IMR-90 (cell line): ENCODE measurements at regions not wholly inside any gene's neighbourhood (a gene's known extent, or its start where the extent isn't known, plus 50 kb on each side); places are given as distances from the start of the nearest gene placed in this dataset.

Source experiments
- ATAC-seq: fragments of 200-7000 bp; cut with Tn5 transposase; 2 replicates; pipeline ENCODE4 v1.9.1; 2020; ENCODE audit warnings: low read depth, mild to moderate bottlenecking, moderate library complexity
- BruUV-seq: library from RNA; stranded (reverse); fragments of 400-500 nt; replicated peaks from 2 replicates; lab custom pipeline; 2021; lab: Mats Ljungman, UMichigan
- CTCF ChIA-PET: fragments of 300-600 bp; formaldehyde crosslinking; extraction: SDS; loops from one replicate; lab custom pipeline; 2021; ENCODE audit warnings: antibody characterized with exemption; lab: Yijun Ruan, JAX
- POLR2A ChIA-PET: fragments of 300-600 bp; sonication (Branson Sonifier 250); formaldehyde crosslinking; loops from one replicate; lab custom pipeline; 2022; ENCODE audit warnings: antibody characterized with exemption; ENCODE audit not compliant: unreplicated experiment; lab: Charles Lee
- DNase-seq: peaks from one replicate; pipeline ENCODE4 v3.0.0; 2013
- H2AFZ ChIP-seq: replicated peaks from 2 replicates; pipeline ENCODE3; 2013; ENCODE audit warnings: low read length, mild to moderate bottlenecking; ENCODE audit not compliant: poor library complexity
- H2AK5ac ChIP-seq: 2 replicates; pipeline ENCODE4 v1.6.1; 2013; ENCODE audit warnings: low read depth, low read length, inconsistent platforms
- H2AK9ac ChIP-seq: replicated peaks from 2 replicates; pipeline ENCODE3; 2013; ENCODE audit warnings: mild to moderate bottlenecking, low read depth, low read length, moderate library complexity; ENCODE audit not compliant: poor library complexity
- H2BK120ac ChIP-seq: 2 replicates; pipeline ENCODE4 v1.6.1; 2013; ENCODE audit warnings: low read depth, low read length, inconsistent platforms
- H2BK15ac ChIP-seq: 3 replicates; pipeline ENCODE4 v1.6.1; 2013; ENCODE audit warnings: low read depth, low read length, inconsistent platforms
- H2BK20ac ChIP-seq: 2 replicates; pipeline ENCODE4 v1.6.1; 2013; ENCODE audit warnings: low read depth, mild to moderate bottlenecking, inconsistent platforms, low read length, moderate library complexity
- H2BK5ac ChIP-seq: 2 replicates; pipeline ENCODE4 v1.6.1; 2013; ENCODE audit warnings: mild to moderate bottlenecking, low read depth, low read length, inconsistent platforms; ENCODE audit not compliant: poor library complexity, severe bottlenecking
- H3K14ac ChIP-seq: replicated peaks from 2 replicates; pipeline ENCODE4 v1.6.1; 2013; ENCODE audit warnings: low read depth, low read length, inconsistent platforms
- H3K18ac ChIP-seq: 2 replicates; pipeline ENCODE4 v1.6.1; 2013; ENCODE audit warnings: low read depth, low read length, control low read depth
- H3K23ac ChIP-seq: 2 replicates; pipeline ENCODE4 v1.6.1; 2013; ENCODE audit warnings: low read depth, low read length, inconsistent platforms
- H3K27ac ChIP-seq: 2 replicates; pipeline ENCODE4 v1.5.1; 2013; ENCODE audit warnings: mild to moderate bottlenecking, control low read depth, low read length; ENCODE audit not compliant: insufficient read depth
- H3K27me3 ChIP-seq: 2 replicates; pipeline ENCODE4 v1.6.1; 2013; ENCODE audit warnings: low read length; ENCODE audit not compliant: control insufficient read depth, insufficient read depth
- H3K36me3 ChIP-seq: 2 replicates; pipeline ENCODE4 v1.6.1; 2013; ENCODE audit warnings: low read length, mixed read lengths; ENCODE audit not compliant: control insufficient read depth, insufficient read depth
- H3K4ac ChIP-seq: 2 replicates; pipeline ENCODE4 v1.6.1; 2013; ENCODE audit warnings: low read depth, low read length, inconsistent platforms
- H3K4me1 ChIP-seq: 2 replicates; pipeline ENCODE4 v1.6.1; 2013; ENCODE audit warnings: low read length, mixed read lengths; ENCODE audit not compliant: control insufficient read depth, insufficient read depth
- H3K4me2 ChIP-seq: 2 replicates; pipeline ENCODE4 v1.6.1; 2013; ENCODE audit warnings: low read depth, mild to moderate bottlenecking, control low read depth, low read length, moderate library complexity
- H3K4me3 ChIP-seq: 2 replicates; pipeline ENCODE4 v1.5.1; 2013; ENCODE audit warnings: low read depth, mild to moderate bottlenecking, control low read depth, low read length, moderate library complexity; ENCODE audit not compliant: insufficient read depth
- H3K56ac ChIP-seq: 2 replicates; pipeline ENCODE4 v1.6.1; 2013; ENCODE audit warnings: low read length, inconsistent platforms; ENCODE audit not compliant: insufficient read depth; ENCODE audit errors: extremely low read depth
- H3K79me1 ChIP-seq, 2 experiments: 2 replicates each; pipeline ENCODE4 v1.6.1; 2013; ENCODE audit warnings: low read length in 2 of 2, inconsistent platforms in 1 of 2, low read depth in 1 of 2
- H3K9ac ChIP-seq: 2 replicates; pipeline ENCODE4 v1.6.1; 2013; ENCODE audit warnings: low read depth, low read length, control low read depth
- H3K9me1 ChIP-seq: 2 replicates; pipeline ENCODE4 v1.6.1; 2013; ENCODE audit warnings: low read length, inconsistent platforms; ENCODE audit not compliant: insufficient read depth
- H3K9me3 ChIP-seq: 2 replicates; pipeline ENCODE4 v1.6.1; 2013; ENCODE audit warnings: low read length; ENCODE audit not compliant: control insufficient read depth, insufficient read depth
- H4K20me1 ChIP-seq: 2 replicates; pipeline ENCODE4 v1.6.1; 2013; ENCODE audit warnings: low read length, inconsistent platforms; ENCODE audit not compliant: insufficient read depth
- H4K5ac ChIP-seq: 2 replicates; pipeline ENCODE4 v1.6.1; 2013; ENCODE audit warnings: mild to moderate bottlenecking, low read depth, low read length, control low read depth
- H4K8ac ChIP-seq, 2 experiments: 2 replicates each; pipeline ENCODE4 v1.6.1; 2013; ENCODE audit warnings: low read depth in 2 of 2, low read length in 2 of 2, control low read depth in 1 of 2, inconsistent platforms in 1 of 2
- H4K91ac ChIP-seq: 2 replicates; pipeline ENCODE4 v1.6.1; 2013; ENCODE audit warnings: low read depth, low read length, inconsistent platforms; ENCODE audit not compliant: insufficient read depth
- CEBPB ChIP-seq: IDR thresholded peaks from 2 replicates; pipeline ENCODE4 v1.6.1; 2012; ENCODE audit warnings: low read depth, low read length, improper control_type of control experiment
- CHD1 ChIP-seq: IDR thresholded peaks from 2 replicates; pipeline ENCODE4 v1.6.1; 2012; ENCODE audit warnings: low read depth, low read length, improper control_type of control experiment
- FOS ChIP-seq: fragments of 150-350 bp; IDR thresholded peaks from 2 replicates; pipeline ENCODE4 v1.6.1; 2016; ENCODE audit warnings: low read depth, low read length
- MAFK ChIP-seq: IDR thresholded peaks from 2 replicates; pipeline ENCODE4 v1.6.1; 2012; ENCODE audit warnings: low read depth, low read length, improper control_type of control experiment
- NFE2L2 ChIP-seq: fragments of 150-350 bp; IDR thresholded peaks from 2 replicates; pipeline ENCODE4 v1.6.1; 2016; ENCODE audit warnings: low read depth, mild to moderate bottlenecking, low read length
- POLR2A ChIP-seq: IDR thresholded peaks from 2 replicates; pipeline ENCODE4 v1.6.1; 2012; ENCODE audit warnings: mild to moderate bottlenecking, low read depth, low read length
- RAD21 ChIP-seq: IDR thresholded peaks from 2 replicates; pipeline ENCODE4 v1.6.1; 2012; ENCODE audit warnings: low read length, improper control_type of control experiment
- RCOR1 ChIP-seq: IDR thresholded peaks from 2 replicates; pipeline ENCODE4 v1.6.1; 2012; ENCODE audit warnings: mild to moderate bottlenecking, low read length, improper control_type of control experiment; ENCODE audit not compliant: insufficient replicate concordance
- RFX5 ChIP-seq: IDR thresholded peaks from 2 replicates; pipeline ENCODE4 v1.8.0; 2012; ENCODE audit warnings: low read depth, mild to moderate bottlenecking, low read length, moderate library complexity
- SMC3 ChIP-seq: fragments of 150-350 bp; IDR thresholded peaks from 2 replicates; pipeline ENCODE4 v1.6.1; 2016; ENCODE audit warnings: low read depth, mild to moderate bottlenecking, antibody characterized with exemption, low read length, moderate library complexity
- WGBS, 2 experiments: methylation state at CpG; one replicate each; pipeline versions ENCODE4 v1.1.5 to v1.1.7; 2013; ENCODE audit warnings: missing lambda C conversion rate in 2 of 2; ENCODE audit not compliant: insufficient read length in 1 of 2; ENCODE audit errors: extremely low coverage in 2 of 2; 5-methylcytosine and 5-hydroxymethylcytosine counted together
- dilution Hi-C: fragments of 300-500 bp; cut with HindIII; formaldehyde crosslinking; loops from one replicate; pipeline ENCODE4 v1.14.3; 2018; ENCODE audit warnings: low sequenced_read_pairs; ENCODE audit not compliant: unreplicated experiment
- in situ Hi-C: fragments of 300-500 bp; cut with MboI; formaldehyde crosslinking; loops from 3 replicates; pipeline ENCODE4 v1.14.3; 2019; ENCODE audit warnings: low sequenced_read_pairs, inconsistent platforms, mixed read lengths
- intact Hi-C: fragments of 100-400 bp; cut with micrococcal nuclease; formaldehyde crosslinking; loops from 2 replicates; pipeline ENCODE4 v1.10.0; 2022
- TF ChIP-seq, protein P1 (sequence below): fragments of 150-350 bp; IDR thresholded peaks from 2 replicates; pipeline ENCODE4 v1.6.1; 2016; ENCODE audit warnings: low read depth, mild to moderate bottlenecking, low read length, moderate library complexity, borderline replicate concordance
- TF ChIP-seq, protein P2 (sequence below): conservative IDR thresholded peaks from 2 replicates; pipeline ENCODE4 v1.5.1; 2012; ENCODE audit warnings: mild to moderate bottlenecking, low read depth, low read length, improper control_type of control experiment
- TF ChIP-seq, protein P3 (sequence below): fragments of 150-350 bp; IDR thresholded peaks from 2 replicates; pipeline ENCODE4 v1.6.1; 2017; ENCODE audit warnings: mild to moderate bottlenecking, antibody characterized with exemption, low read length, low read depth

DNA sequence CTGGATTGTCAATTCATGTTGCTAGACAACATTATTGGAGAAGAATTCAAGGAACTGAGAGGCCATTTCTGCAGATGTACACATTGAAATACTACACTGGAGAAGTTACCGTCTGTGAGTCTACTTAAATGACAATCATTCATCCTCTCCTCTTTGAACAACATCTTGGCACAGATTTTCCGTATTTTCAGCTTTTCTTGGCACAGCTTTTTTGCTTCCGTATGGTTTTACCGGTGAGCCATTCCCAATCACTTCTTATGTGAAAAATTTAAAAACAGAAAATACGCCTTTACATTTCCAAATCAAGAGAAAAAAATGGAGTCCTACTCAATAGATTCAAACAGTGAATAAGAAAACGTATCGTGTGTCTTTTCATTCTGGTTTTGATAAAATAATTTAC, 1493.7 kb downstream of the AMY1C start:
- dilution Hi-C loops (no loop called here), intact Hi-C loops (no loop called here), in situ Hi-C loops (no loop called here)
- no peaks in the 10 kb centered on the region for H3K27me3 ChIP-seq
- ChIA-PET POLR2A (no interaction called here), CTCF (no interaction called here)
- TF ChIP-seq CHD1 (no peak), FOS (no peak), NFE2L2 (no peak), SMC3 (no peak), RFX5 (no peak), POLR2A (no peak), CEBPB (no peak), RCOR1 (no peak), RAD21 (no peak), MAFK (no peak)
- TF ChIP-seq, protein P1, sequence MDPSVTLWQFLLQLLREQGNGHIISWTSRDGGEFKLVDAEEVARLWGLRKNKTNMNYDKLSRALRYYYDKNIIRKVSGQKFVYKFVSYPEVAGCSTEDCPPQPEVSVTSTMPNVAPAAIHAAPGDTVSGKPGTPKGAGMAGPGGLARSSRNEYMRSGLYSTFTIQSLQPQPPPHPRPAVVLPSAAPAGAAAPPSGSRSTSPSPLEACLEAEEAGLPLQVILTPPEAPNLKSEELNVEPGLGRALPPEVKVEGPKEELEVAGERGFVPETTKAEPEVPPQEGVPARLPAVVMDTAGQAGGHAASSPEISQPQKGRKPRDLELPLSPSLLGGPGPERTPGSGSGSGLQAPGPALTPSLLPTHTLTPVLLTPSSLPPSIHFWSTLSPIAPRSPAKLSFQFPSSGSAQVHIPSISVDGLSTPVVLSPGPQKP: no peak
- TF ChIP-seq, protein P2, sequence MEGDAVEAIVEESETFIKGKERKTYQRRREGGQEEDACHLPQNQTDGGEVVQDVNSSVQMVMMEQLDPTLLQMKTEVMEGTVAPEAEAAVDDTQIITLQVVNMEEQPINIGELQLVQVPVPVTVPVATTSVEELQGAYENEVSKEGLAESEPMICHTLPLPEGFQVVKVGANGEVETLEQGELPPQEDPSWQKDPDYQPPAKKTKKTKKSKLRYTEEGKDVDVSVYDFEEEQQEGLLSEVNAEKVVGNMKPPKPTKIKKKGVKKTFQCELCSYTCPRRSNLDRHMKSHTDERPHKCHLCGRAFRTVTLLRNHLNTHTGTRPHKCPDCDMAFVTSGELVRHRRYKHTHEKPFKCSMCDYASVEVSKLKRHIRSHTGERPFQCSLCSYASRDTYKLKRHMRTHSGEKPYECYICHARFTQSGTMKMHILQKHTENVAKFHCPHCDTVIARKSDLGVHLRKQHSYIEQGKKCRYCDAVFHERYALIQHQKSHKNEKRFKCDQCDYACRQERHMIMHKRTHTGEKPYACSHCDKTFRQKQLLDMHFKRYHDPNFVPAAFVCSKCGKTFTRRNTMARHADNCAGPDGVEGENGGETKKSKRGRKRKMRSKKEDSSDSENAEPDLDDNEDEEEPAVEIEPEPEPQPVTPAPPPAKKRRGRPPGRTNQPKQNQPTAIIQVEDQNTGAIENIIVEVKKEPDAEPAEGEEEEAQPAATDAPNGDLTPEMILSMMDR: no peak
- TF ChIP-seq, protein P3, sequence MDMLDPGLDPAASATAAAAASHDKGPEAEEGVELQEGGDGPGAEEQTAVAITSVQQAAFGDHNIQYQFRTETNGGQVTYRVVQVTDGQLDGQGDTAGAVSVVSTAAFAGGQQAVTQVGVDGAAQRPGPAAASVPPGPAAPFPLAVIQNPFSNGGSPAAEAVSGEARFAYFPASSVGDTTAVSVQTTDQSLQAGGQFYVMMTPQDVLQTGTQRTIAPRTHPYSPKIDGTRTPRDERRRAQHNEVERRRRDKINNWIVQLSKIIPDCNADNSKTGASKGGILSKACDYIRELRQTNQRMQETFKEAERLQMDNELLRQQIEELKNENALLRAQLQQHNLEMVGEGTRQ: no peak
- H4K20me1 ChIP-seq: no peaks in the 10 kb centered on the region
- H3K9me3 ChIP-seq: 0 out of 2 replicates have a peak, but pooled peaks cover 2% of the 10 kb centered on the region
- H3K4me1 ChIP-seq: no peaks in the 10 kb centered on the region
- BruUV-seq: no TSS peak
- WGBS, 2 experiments: 0% methylated on average over 1 of the region's 7 CpGs; no CpG with 5 or more reads in 1 of the 2 experiments
- H4K5ac ChIP-seq: no peak overlapping the region
- H2AK9ac ChIP-seq: no peak overlapping the region
- H2BK5ac ChIP-seq: no peak overlapping the region
- no peaks in the 10 kb centered on the region for H3K36me3 ChIP-seq
- H3K79me1 ChIP-seq: no peaks in the 10 kb centered on the region
- H3K4me3 ChIP-seq: no peak overlapping the region
- H2AK5ac ChIP-seq: no peak overlapping the region
- DNase-seq (no peak), ATAC-seq (no peak)
- no peak overlapping the region for H4K91ac ChIP-seq
- no peak overlapping the region for H2BK15ac ChIP-seq
- H2BK20ac ChIP-seq: no peak overlapping the region
- H3K18ac ChIP-seq: no peak overlapping the region
- H3K14ac ChIP-seq: no peak overlapping the region
- no peak overlapping the region for H3K23ac ChIP-seq
- H2BK120ac ChIP-seq: no peak overlapping the region
- H3K27ac ChIP-seq: no peak overlapping the region
- H3K4me2 ChIP-seq: no peak overlapping the region
- no peak overlapping the region for H4K8ac ChIP-seq
- no peak overlapping the region for H3K9ac ChIP-seq
- H2AFZ ChIP-seq: no peak overlapping the region
- no peak overlapping the region for H3K4ac ChIP-seq
- no peaks in the 10 kb centered on the region for H3K9me1 ChIP-seq
- no peak overlapping the region for H3K56ac ChIP-seq
